Activated T-helper 1 cell treated with anti-CD3 and anti-CD28 coated beads, Interleukin-12 subunit alpha, Interleukin-12 subunit beta, Interleukin-2, Interleukin-4 antibody, amounts not matched to agents 30 ng/mL and 10 ng/mL and 1 ng/mL, durations not matched to agents 14 hours and 24 hours and 36 hours (primary cell): ENCODE measurements at regions not wholly inside any gene's neighbourhood (a gene's known extent, or its start where the extent isn't known, plus 50 kb on each side); places are given as distances from the start of the nearest gene placed in this dataset.

Experiments
- DNase-seq: peaks from one replicate; pipeline ENCODE4 v3.0.0; 2021; ENCODE audit warnings: low spot score
- H3K27ac Mint-ChIP-seq: one replicate; pipeline ENCODE4 v1.8.0; 2021; ENCODE audit warnings: mild to moderate bottlenecking, mixed read lengths
- H3K27me3 Mint-ChIP-seq: one replicate; pipeline ENCODE4 v1.8.0; 2022; ENCODE audit warnings: mild to moderate bottlenecking, moderate library complexity, mixed read lengths; ENCODE audit not compliant: insufficient read depth
- H3K36me3 Mint-ChIP-seq: one replicate; pipeline ENCODE4 v1.8.0; 2021; ENCODE audit warnings: low read depth, mixed read lengths
- H3K4me1 Mint-ChIP-seq: one replicate; pipeline ENCODE4 v1.8.0; 2021; ENCODE audit warnings: low read depth, mixed read lengths
- H3K4me3 Mint-ChIP-seq: one replicate; pipeline ENCODE4 v1.8.0; 2021; ENCODE audit warnings: mild to moderate bottlenecking, moderate library complexity, mixed read lengths
- H3K9me3 Mint-ChIP-seq: one replicate; pipeline ENCODE4 v1.8.0; 2021; ENCODE audit warnings: mixed read lengths
- intact Hi-C: fragments of 100-400 bp; cut with micrococcal nuclease; formaldehyde crosslinking; loops from one replicate; pipeline ENCODE4 v1.15.1; 2024

GRCh38 chr11:15613789-15614188 lies 499.1 kb downstream of the INSC start:
- no peaks in the 10 kb centered on the region for H3K27me3 Mint-ChIP-seq
- no peaks in the 10 kb centered on the region for H3K4me1 Mint-ChIP-seq
- no peaks in the 10 kb centered on the region for H3K9me3 Mint-ChIP-seq
- H3K4me3 Mint-ChIP-seq: no peak overlapping the region
- H3K27ac Mint-ChIP-seq: no peak overlapping the region
- intact Hi-C loops: no loop called here
- no peaks in the 10 kb centered on the region for H3K36me3 Mint-ChIP-seq
- DNase-seq: no peak

GRCh38 chr11:15615398-15616096 lies 500.8 kb downstream of the INSC start:
- Mint-ChIP-seq H3K27ac (no peak overlapping the region), H3K4me1 (no peaks in the 10 kb centered on the region), H3K4me3 (no peak overlapping the region)

GRCh38 chr11:15616130-15617105 lies 501.7 kb downstream of the INSC start:
- Mint-ChIP-seq H3K4me3 (no peak overlapping the region), H3K9me3 (no peaks in the 10 kb centered on the region), H3K27ac (no peak overlapping the region), H3K27me3 (no peaks in the 10 kb centered on the region), H3K36me3 (no peaks in the 10 kb centered on the region), H3K4me1 (no peaks in the 10 kb centered on the region)
- intact Hi-C loops: no loop called here
- DNase-seq: no peak

More at GRCh38 chr11:15615398-15616096, 500.8 kb downstream of the INSC start:
- H3K36me3 Mint-ChIP-seq: no peaks in the 10 kb centered on the region
- no peaks in the 10 kb centered on the region for H3K9me3 Mint-ChIP-seq
- no peaks in the 10 kb centered on the region for H3K27me3 Mint-ChIP-seq
- intact Hi-C loops: no loop called here
- DNase-seq: no peak

GRCh38 chr11:15617126-15617525 lies 502.4 kb downstream of the INSC start:
- Mint-ChIP-seq H3K4me3 (no peak overlapping the region), H3K9me3 (no peaks in the 10 kb centered on the region), H3K36me3 (no peaks in the 10 kb centered on the region), H3K4me1 (no peaks in the 10 kb centered on the region), H3K27me3 (no peaks in the 10 kb centered on the region), H3K27ac (no peak overlapping the region)
- DNase-seq: no peak
- intact Hi-C loops: no loop called here

GRCh38 chr11:15618583-15619032 lies 503.9 kb downstream of the INSC start:
- Mint-ChIP-seq H3K36me3 (no peaks in the 10 kb centered on the region), H3K27ac (no peak overlapping the region), H3K4me3 (no peak overlapping the region), H3K9me3 (no peaks in the 10 kb centered on the region), H3K4me1 (no peaks in the 10 kb centered on the region), H3K27me3 (no peaks in the 10 kb centered on the region)
- intact Hi-C loops: no loop called here
- no peak for DNase-seq

- no peaks in the 10 kb centered on the region for H3K9me3 Mint-ChIP-seq
- no peaks in the 10 kb centered on the region for H3K36me3 Mint-ChIP-seq
- H3K27me3 Mint-ChIP-seq: peaks cover 2% of the 10 kb centered on the region
- intact Hi-C loops: no loop called here
- DNase-seq: no peak
- H3K27ac Mint-ChIP-seq: no peak overlapping the region
- no peak overlapping the region for H3K4me3 Mint-ChIP-seq
- no peaks in the 10 kb centered on the region for H3K4me1 Mint-ChIP-seq
Measured at GRCh38 chr11:15621565-15621964, 506.8 kb downstream of the INSC start.

GRCh38 chr11:15622231-15622890 lies 507.6 kb downstream of the INSC start:
- no peak for DNase-seq
- Mint-ChIP-seq H3K27me3 (peaks cover 3% of the 10 kb centered on the region), H3K4me3 (no peak overlapping the region), H3K9me3 (no peaks in the 10 kb centered on the region), H3K36me3 (no peaks in the 10 kb centered on the region), H3K27ac (no peak overlapping the region), H3K4me1 (no peaks in the 10 kb centered on the region)
- intact Hi-C loops: no loop called here

- Mint-ChIP-seq H3K27ac (no peak overlapping the region), H3K9me3 (no peaks in the 10 kb centered on the region), H3K4me3 (no peak overlapping the region), H3K27me3 (peaks cover 3% of the 10 kb centered on the region), H3K4me1 (no peaks in the 10 kb centered on the region), H3K36me3 (no peaks in the 10 kb centered on the region)
- DNase-seq: no peak
- intact Hi-C loops: no loop called here
Measured at GRCh38 chr11:15624701-15625100, 510.0 kb downstream of the INSC start.

GRCh38 chr11:15625691-15626090 lies 511.0 kb downstream of the INSC start:
- no peak overlapping the region for H3K4me3 Mint-ChIP-seq

GRCh38 chr11:15627560-15627959 lies 512.8 kb downstream of the INSC start:
- Mint-ChIP-seq H3K27ac (no peak overlapping the region), H3K4me3 (no peak overlapping the region), H3K27me3 (peaks cover 3% of the 10 kb centered on the region), H3K36me3 (no peaks in the 10 kb centered on the region), H3K9me3 (no peaks in the 10 kb centered on the region), H3K4me1 (no peaks in the 10 kb centered on the region)
- no peak for DNase-seq
- intact Hi-C loops: no loop called here

More at GRCh38 chr11:15625691-15626090, 511.0 kb downstream of the INSC start:
- H3K27me3 Mint-ChIP-seq: peaks cover 3% of the 10 kb centered on the region
- no peak for DNase-seq
- no peaks in the 10 kb centered on the region for H3K4me1 Mint-ChIP-seq
- H3K27ac Mint-ChIP-seq: no peak overlapping the region
- intact Hi-C loops: no loop called here
- no peaks in the 10 kb centered on the region for H3K36me3 Mint-ChIP-seq
- no peaks in the 10 kb centered on the region for H3K9me3 Mint-ChIP-seq

- no peak for DNase-seq
Measured at GRCh38 chr11:15629690-15630321, 515.1 kb downstream of the INSC start.

GRCh38 chr11:15630896-15631295 lies 516.2 kb downstream of the INSC start:
- H3K27ac Mint-ChIP-seq: no peak overlapping the region
- no peak for DNase-seq
- H3K4me3 Mint-ChIP-seq: no peak overlapping the region
- intact Hi-C loops: no loop called here
- no peaks in the 10 kb centered on the region for H3K36me3 Mint-ChIP-seq
- no peaks in the 10 kb centered on the region for H3K9me3 Mint-ChIP-seq
- peaks cover 2% of the 10 kb centered on the region for H3K27me3 Mint-ChIP-seq
- H3K4me1 Mint-ChIP-seq: no peaks in the 10 kb centered on the region

More at GRCh38 chr11:15629690-15630321, 515.1 kb downstream of the INSC start:
- peaks cover 2% of the 10 kb centered on the region for H3K27me3 Mint-ChIP-seq
- no peaks in the 10 kb centered on the region for H3K9me3 Mint-ChIP-seq
- intact Hi-C loops: no loop called here
- no peaks in the 10 kb centered on the region for H3K36me3 Mint-ChIP-seq
- no peak overlapping the region for H3K27ac Mint-ChIP-seq
- H3K4me1 Mint-ChIP-seq: no peaks in the 10 kb centered on the region
- no peak overlapping the region for H3K4me3 Mint-ChIP-seq
